Ovary (tissue), 3 donors: ENCODE measurements at regions not wholly inside any gene's neighbourhood (a gene's known extent, or its start where the extent isn't known, plus 50 kb on each side); places are given as distances from the start of the nearest gene placed in this dataset.

Source experiments
- EP300 ChIP-seq: sonication (generic); formaldehyde crosslinking; IDR thresholded peaks from one replicate; pipeline ENCODE4 v1.6.1; 2017; ENCODE audit warnings: antibody characterized with exemption
- POLR2A ChIP-seq: fragments of 450-650 bp; IDR thresholded peaks from one replicate; pipeline ENCODE4 v1.6.1; 2017; ENCODE audit warnings: antibody characterized with exemption, mild to moderate bottlenecking, moderate library complexity
- TF ChIP-seq, protein P1 (sequence below), 3 donors: fragments of 450-650 bp in 2 of 3; fragments of 200-600 bp in 1 of 3; IDR thresholded peaks; one replicate each; pipeline versions ENCODE4 v1.5.1 to v1.8.0; 2016 to 2022; ENCODE audit warnings: antibody characterized with exemption in 3 of 3, mild to moderate bottlenecking in 1 of 3
- donor health status: DM: no; HTN: no; CAD: no.

DNA sequence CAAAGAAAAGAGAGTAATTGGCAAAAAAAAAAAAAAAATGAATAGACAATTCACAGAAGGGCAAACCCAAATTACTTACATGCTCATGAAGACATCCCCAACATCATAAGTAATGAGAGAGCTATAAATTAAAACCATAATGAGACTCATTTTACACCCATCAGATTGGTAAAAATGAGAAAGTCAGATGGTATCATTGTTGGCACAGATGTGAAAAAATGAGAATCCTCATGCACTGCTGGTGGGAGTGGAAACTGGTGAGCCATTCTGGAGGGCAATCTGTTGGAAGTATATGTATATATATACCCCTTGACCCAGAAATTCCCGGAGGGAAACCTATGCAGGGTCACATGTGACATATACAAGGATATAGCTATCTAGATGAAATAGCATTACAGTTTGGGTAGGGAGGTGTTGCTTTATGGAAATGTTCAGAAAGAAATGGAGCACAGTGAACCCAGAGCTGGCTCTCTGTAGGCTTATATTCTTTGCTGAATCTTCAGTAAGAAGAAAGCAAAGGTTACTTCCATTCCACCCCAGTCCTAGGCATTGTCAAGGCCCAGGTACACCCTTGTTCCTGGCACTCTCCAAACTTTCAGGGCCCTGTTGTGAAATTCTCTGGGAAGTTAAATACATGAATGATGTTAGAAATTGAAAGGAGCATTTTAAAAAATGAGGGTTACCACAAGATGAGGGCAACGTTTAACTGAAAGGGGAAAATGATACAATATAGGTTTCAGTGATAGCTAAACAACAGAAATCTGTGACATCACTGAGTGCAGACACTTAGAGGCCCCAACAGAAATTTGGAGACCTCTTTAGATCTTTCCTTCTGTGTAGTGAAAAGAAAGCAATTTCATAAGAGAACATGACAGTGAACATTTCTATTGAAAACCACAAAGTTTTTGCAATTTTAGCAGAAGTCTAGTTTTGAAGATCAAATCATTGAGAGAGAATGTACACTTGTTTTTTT is 132.7 kb upstream of the TPRG1 start:
- TF ChIP-seq, protein P1, sequence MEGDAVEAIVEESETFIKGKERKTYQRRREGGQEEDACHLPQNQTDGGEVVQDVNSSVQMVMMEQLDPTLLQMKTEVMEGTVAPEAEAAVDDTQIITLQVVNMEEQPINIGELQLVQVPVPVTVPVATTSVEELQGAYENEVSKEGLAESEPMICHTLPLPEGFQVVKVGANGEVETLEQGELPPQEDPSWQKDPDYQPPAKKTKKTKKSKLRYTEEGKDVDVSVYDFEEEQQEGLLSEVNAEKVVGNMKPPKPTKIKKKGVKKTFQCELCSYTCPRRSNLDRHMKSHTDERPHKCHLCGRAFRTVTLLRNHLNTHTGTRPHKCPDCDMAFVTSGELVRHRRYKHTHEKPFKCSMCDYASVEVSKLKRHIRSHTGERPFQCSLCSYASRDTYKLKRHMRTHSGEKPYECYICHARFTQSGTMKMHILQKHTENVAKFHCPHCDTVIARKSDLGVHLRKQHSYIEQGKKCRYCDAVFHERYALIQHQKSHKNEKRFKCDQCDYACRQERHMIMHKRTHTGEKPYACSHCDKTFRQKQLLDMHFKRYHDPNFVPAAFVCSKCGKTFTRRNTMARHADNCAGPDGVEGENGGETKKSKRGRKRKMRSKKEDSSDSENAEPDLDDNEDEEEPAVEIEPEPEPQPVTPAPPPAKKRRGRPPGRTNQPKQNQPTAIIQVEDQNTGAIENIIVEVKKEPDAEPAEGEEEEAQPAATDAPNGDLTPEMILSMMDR (IDR thresholded peaks at IDR 0.05), result no peak
- no peak for TF ChIP-seq EP300
- no peak for TF ChIP-seq POLR2A
